Prostate gland (tissue), 2 donors: ENCODE measurements at regions not wholly inside any gene's neighbourhood (a gene's known extent, or its start where the extent isn't known, plus 50 kb on each side); places are given as distances from the start of the nearest gene placed in this dataset.

Source experiments
- DNase-seq: peaks from one replicate; pipeline ENCODE4 v3.0.0-alpha.2; 2019; ENCODE audit warnings: low spot score
- H3K27ac ChIP-seq, 2 donors: fragments of 200-600 bp; sonication (generic); 2 replicates each; pipeline ENCODE4 v1.5.1; 2017 to 2019
- H3K27me3 ChIP-seq: fragments of 200-600 bp; sonication (generic); replicated peaks from 2 replicates; pipeline ENCODE4 v1.5.1; 2019; ENCODE audit not compliant: insufficient read depth
- H3K36me3 ChIP-seq, 2 donors: fragments of 200-600 bp; sonication (generic); 1 replicate in 1 of 2; 2 replicates in 1 of 2; pipeline versions ENCODE4 v1.5.1 to v1.8.1; 2017 to 2019
- H3K4me1 ChIP-seq: fragments of 200-600 bp; sonication (generic); replicated peaks from 2 replicates; pipeline ENCODE4 v1.5.1; 2019
- H3K4me3 ChIP-seq, 2 donors: fragments of 200-600 bp; sonication (generic); 2 replicates each; pipeline ENCODE4 v1.5.1; 2017 to 2019
- H3K9me3 ChIP-seq: fragments of 200-600 bp; sonication (generic); 2 replicates; pipeline ENCODE4 v1.5.1; 2017
- POLR2A ChIP-seq: fragments of 450-650 bp; IDR thresholded peaks from one replicate; pipeline ENCODE4 v1.6.1; 2016; ENCODE audit warnings: antibody characterized with exemption, mild to moderate bottlenecking
- POLR2AphosphoS5 ChIP-seq: sonication (generic); formaldehyde crosslinking; IDR thresholded peaks from one replicate; pipeline ENCODE4 v1.6.1; 2017; ENCODE audit warnings: antibody characterized with exemption
- WGBS: methylation state at CpG from one replicate; pipeline ENCODE4 v1.1.5; 2018; 5-methylcytosine and 5-hydroxymethylcytosine counted together
- intact Hi-C: fragments of 100-400 bp; cut with DNase I; formaldehyde crosslinking; loops from one replicate; pipeline ENCODE4 v1.14.2; 2022
- TF ChIP-seq, protein P1 (sequence below), 4 experiments: fragments of 200-600 bp in 2 of 4; fragments of 450-650 bp in 2 of 4; sonication (generic) in 2 of 4; IDR thresholded peaks; 1 replicate in 3 of 4; 2 replicates in 1 of 4; pipeline ENCODE4 v1.5.1; 2016 to 2019; ENCODE audit warnings: antibody characterized with exemption in 4 of 4, mild to moderate bottlenecking in 2 of 4, moderate library complexity in 2 of 4

- Histone ChIP-seq H3K9me3 (no peaks in the 10 kb centered on the region), H3K27me3 (no peaks in the 10 kb centered on the region), H3K36me3 (no peaks in the 10 kb centered on the region), H3K27ac (no peak overlapping the region), H3K4me1 (no peaks in the 10 kb centered on the region), H3K4me3 (no peak overlapping the region)
- no peak for TF ChIP-seq POLR2AphosphoS5
- TF ChIP-seq, protein P1, sequence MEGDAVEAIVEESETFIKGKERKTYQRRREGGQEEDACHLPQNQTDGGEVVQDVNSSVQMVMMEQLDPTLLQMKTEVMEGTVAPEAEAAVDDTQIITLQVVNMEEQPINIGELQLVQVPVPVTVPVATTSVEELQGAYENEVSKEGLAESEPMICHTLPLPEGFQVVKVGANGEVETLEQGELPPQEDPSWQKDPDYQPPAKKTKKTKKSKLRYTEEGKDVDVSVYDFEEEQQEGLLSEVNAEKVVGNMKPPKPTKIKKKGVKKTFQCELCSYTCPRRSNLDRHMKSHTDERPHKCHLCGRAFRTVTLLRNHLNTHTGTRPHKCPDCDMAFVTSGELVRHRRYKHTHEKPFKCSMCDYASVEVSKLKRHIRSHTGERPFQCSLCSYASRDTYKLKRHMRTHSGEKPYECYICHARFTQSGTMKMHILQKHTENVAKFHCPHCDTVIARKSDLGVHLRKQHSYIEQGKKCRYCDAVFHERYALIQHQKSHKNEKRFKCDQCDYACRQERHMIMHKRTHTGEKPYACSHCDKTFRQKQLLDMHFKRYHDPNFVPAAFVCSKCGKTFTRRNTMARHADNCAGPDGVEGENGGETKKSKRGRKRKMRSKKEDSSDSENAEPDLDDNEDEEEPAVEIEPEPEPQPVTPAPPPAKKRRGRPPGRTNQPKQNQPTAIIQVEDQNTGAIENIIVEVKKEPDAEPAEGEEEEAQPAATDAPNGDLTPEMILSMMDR (IDR thresholded peaks at IDR 0.05) = no peak
- TF ChIP-seq POLR2A = no peak
- 33% methylated on average over 1 of the region's 1 CpG for WGBS
- intact Hi-C loops = no loop called here
- DNase-seq = no peak
Measured at GRCh38 chr5:39484673-39485072, 59.9 kb upstream of the DAB2 start.

DNA sequence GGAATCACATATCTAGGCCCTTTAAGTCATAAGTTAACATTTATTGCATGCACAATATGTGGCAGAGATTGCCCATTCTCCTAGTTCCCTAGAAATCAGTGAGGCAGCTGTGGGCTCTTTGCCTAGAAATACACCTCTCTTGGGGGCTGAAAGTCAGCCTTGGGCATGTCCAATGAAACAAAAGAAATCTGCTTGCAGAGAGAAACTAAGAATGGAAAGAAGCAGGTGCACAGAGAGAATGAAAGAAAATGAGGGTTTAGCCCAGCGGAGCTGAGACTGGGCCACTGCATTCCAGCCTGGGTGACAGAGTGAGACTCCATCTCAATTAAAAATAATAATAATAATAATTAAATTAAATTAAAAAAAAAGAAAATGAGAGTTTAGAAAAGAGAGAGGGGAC lies 57.3 kb upstream of the DAB2 start:
- DNase-seq = no peak
- Histone ChIP-seq H3K27me3 (no peaks in the 10 kb centered on the region), H3K4me3 (no peak overlapping the region), H3K36me3 (no peaks in the 10 kb centered on the region), H3K27ac (no peak overlapping the region), H3K9me3 (no peaks in the 10 kb centered on the region), H3K4me1 (no peaks in the 10 kb centered on the region)
- 100% methylated on average over 1 of the region's 1 CpG for WGBS
- TF ChIP-seq POLR2A (no peak), POLR2AphosphoS5 (no peak)
- TF ChIP-seq, protein P1 (IDR thresholded peaks at IDR 0.05) = no peak
- intact Hi-C loops = no loop called here

DNA sequence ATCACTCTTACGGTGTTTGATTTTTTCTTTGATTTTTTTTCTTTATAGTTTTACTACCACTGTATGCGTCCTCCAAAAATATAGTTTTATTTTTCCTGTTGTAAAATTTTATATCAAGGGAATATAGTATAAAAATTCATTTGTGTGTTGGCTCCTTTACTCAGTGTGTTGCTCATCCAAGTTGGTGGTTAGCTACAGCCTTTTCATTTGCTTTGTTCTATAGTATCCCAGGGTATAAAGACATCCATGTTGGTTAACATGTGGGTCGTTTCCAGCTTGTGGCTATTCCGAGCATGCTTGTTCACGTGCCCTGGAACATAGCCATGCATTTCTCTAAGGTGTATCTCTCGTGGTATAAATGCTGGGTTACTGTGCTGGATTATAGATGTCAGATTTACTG lies 54.8 kb upstream of the DAB2 start:
- no peaks in the 10 kb centered on the region for H3K4me1 ChIP-seq
- no peaks in the 10 kb centered on the region for H3K9me3 ChIP-seq
- H3K4me3 ChIP-seq = no peak overlapping the region
- no peak overlapping the region for H3K27ac ChIP-seq
- intact Hi-C loops = no loop called here
- WGBS = 54% methylated on average over 6 of the region's 6 CpGs
- H3K27me3 ChIP-seq = no peaks in the 10 kb centered on the region
- DNase-seq = no peak
- TF ChIP-seq, protein P1 (IDR thresholded peaks at IDR 0.05) = no peak
- TF ChIP-seq POLR2A = no peak
- no peaks in the 10 kb centered on the region for H3K36me3 ChIP-seq

- intact Hi-C loops = no loop called here
- TF ChIP-seq POLR2AphosphoS5 (no peak), POLR2A (no peak)
- TF ChIP-seq, protein P1 (IDR thresholded peaks at IDR 0.05) = no peak
- WGBS = 22% methylated on average over 1 of the region's 1 CpG
- Histone ChIP-seq H3K36me3 (no peaks in the 10 kb centered on the region), H3K4me1 (no peaks in the 10 kb centered on the region), H3K9me3 (no peaks in the 10 kb centered on the region), H3K4me3 (no peak overlapping the region), H3K27me3 (no peaks in the 10 kb centered on the region), H3K27ac (no peak overlapping the region)
- DNase-seq = no peak
Measured at GRCh38 chr5:39478863-39479262, 54.1 kb upstream of the DAB2 start.

- no peak overlapping the region for H3K4me3 ChIP-seq
- H3K36me3 ChIP-seq = no peaks in the 10 kb centered on the region
- intact Hi-C loops = no loop called here
- no peaks in the 10 kb centered on the region for H3K27me3 ChIP-seq
- H3K9me3 ChIP-seq = no peaks in the 10 kb centered on the region
- H3K27ac ChIP-seq = no peak overlapping the region
- TF ChIP-seq POLR2AphosphoS5 = no peak
- no peak for TF ChIP-seq POLR2A
- TF ChIP-seq, protein P1 (IDR thresholded peaks at IDR 0.05) = no peak
- H3K4me1 ChIP-seq = no peaks in the 10 kb centered on the region
- DNase-seq = no peak
- 91% methylated on average over 2 of the region's 2 CpGs for WGBS
Measured at GRCh38 chr5:39476843-39477220, 52.1 kb upstream of the DAB2 start.
